HG03442 (cell line): ENCODE measurements at regions not wholly inside any gene's neighbourhood (a gene's known extent, or its start where the extent isn't known, plus 50 kb on each side); places are given as distances from the start of the nearest gene placed in this dataset.

Experiments
- ATAC-seq: cut with Tn5 transposase; IDR thresholded peaks from one replicate; pipeline ENCODE4 v1.9.1; 2021; ENCODE audit warnings: mild to moderate bottlenecking, moderate library complexity; ENCODE audit not compliant: unreplicated experiment

DNA sequence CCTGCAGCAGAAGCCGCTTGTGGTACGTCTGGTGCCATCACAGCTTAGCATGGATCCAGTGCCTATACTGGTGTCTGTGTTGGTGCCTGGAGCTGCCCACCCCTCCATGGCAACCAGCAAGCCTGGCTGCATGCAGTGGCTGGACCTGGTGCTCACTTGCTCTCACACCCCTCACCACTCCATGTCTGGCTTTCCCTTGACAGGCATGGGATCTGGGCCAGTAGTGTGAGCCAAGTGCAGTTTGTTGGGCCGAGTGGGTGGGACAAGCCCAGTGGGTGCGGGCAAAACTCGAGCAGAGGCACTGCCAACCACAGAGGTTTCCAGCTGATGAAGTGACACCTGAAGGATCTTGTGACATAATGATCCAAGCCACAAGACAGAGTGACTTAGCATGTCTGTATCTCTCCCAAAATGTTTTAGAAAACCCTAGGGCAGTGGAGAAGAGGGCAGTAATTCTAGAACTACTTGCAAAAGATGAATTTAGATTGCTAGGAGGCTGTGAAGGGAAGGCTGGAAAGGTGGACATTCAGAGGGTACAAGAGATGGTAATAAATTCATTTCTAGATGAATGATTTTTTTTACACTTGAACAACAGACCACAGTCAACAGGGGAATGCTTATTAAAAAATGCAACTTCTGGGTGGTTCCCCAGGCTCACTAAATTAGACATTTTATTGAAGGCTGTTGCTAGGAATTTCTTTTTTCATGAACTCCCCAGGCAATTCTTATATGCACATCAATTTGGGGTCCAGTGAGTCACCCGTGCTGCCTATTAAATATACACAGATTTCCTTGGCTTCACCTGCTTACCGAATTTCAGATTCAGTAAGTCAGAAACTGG, 660.3 kb downstream of the TLR4 start:
- peak; percentile 72 for ATAC-seq

GRCh38 chr9:118366228-118366627, 662.0 kb downstream of the TLR4 start:
- no peak for ATAC-seq

GRCh38 chr9:118367383-118367782, 663.2 kb downstream of the TLR4 start:
- no peak for ATAC-seq

DNA sequence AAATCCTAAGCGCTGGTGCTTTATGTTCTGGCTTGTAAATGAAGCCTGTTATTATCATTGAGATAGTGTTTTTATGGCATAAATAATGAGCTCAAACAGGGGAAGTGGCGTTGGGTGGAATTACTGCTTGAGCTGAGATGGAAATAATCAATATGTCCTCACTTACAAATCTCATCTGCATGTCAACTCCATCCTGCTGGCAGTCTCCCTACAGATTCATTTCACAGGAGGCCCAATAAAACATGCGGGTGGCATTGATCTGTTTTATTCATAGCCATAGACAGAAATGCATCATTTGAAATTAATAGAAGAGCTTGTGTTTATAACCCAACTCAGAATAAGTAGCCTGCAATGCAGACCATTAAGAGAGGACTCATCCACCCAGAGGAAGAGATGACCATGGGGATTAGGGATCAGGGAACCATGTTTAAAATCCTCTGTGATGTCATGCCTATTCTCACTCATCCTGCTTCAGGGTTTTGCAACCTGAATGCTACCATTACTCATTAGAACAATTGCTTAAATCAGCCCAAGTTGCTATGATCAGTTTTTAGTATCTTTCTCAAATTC, 680.4 kb downstream of the TLR4 start:
- no peak for ATAC-seq

DNA sequence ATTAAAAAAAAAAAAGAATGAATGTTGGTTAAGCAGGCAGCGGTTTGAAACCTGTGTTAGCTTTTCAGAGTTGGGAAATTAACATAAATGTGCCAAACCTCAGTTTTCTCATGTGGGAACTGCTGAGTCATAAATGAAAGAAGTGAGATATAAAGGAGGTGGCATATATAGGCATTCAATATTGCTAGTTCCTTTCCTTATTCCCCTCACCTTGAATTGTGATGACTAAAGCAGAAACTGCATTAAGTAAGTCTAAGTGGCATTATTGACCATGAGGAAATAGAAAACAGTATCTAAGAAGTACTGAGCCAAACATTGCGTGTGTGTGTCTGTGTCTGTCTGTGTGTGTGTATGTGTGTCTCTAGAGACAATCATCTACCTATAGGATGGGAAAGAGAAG, 691.2 kb downstream of the TLR4 start:
- ATAC-seq, result peak; percentile 92

- no peak for ATAC-seq
Observed at GRCh38 chr9:118401546-118401945, 697.3 kb downstream of the TLR4 start.

DNA sequence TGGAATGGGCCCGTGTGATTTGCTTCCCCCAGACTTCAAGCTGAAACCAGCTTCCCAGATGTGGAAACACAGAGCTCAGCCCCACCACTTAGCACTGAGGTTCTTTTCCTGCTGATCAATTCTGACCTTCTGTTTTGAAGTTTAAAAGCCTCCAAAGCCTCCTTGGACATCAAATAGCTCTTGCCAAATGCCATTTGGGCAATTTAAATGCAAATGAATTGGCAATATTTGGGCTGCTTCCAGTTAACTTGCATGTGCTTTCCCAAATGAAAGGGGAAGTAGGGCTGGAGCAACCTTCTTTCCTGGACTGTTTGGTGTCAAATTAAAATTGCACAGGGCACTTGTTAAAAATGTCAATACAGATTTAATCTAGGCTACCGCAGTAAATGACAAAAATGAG, 710.5 kb downstream of the TLR4 start:
- ATAC-seq, result no peak

DNA sequence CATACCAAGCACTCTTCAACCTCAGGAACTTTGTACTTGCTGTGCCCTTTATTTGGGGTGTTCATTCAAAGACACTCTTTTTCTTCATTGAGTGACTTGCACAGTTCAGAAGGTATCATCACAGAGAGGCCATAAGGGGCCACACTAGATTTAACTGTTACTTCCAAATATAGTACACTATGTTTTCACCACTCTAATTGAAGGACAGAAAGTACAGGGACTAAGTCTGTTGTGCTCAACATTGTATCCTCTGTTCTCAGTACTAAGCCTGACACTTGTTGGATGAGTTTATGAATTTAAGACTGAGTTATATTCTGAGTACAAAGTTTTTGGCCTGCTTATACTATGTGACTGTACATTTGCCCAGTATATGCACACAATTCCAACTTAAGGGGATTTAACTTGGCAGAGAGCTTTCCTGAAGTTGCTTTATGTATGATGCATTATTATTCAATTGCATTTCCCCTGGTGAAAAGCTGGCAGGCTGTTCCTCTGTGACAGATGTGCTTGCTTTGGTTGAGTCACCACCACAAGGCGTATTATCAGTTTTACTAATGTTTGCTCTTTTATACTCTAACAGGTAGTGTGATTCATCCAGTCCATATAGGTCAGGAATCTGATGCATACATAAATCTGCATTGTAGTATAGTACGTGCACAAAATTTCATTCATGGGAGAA, 714.8 kb downstream of the TLR4 start:
- no peak for ATAC-seq

DNA sequence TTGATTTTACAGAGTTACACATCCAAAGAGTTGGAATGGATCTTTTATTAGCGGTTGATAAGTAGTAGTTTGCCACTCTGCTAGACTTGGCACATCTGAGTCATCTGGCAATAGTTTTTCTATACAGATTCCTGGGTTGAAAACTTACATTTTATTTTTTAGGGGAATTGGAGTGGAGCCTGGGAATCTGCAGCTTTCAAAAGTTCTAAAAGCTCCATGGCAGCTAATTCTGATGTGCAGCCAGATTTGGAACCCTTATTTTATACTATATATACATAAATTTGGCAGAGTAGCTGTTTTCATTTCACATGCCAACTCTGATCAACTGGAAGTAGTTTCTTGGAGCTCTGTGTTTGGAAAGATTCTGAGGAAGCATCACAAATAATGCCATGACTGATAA, 715.5 kb downstream of the TLR4 start:
- no peak for ATAC-seq

GRCh38 chr9:118422508-118422907, 718.3 kb downstream of the TLR4 start:
- no peak for ATAC-seq

- no peak for ATAC-seq
Observed at GRCh38 chr9:118423021-118423420, 718.8 kb downstream of the TLR4 start.

GRCh38 chr9:118423721-118424120, 719.5 kb downstream of the TLR4 start:
- ATAC-seq, result no peak

DNA sequence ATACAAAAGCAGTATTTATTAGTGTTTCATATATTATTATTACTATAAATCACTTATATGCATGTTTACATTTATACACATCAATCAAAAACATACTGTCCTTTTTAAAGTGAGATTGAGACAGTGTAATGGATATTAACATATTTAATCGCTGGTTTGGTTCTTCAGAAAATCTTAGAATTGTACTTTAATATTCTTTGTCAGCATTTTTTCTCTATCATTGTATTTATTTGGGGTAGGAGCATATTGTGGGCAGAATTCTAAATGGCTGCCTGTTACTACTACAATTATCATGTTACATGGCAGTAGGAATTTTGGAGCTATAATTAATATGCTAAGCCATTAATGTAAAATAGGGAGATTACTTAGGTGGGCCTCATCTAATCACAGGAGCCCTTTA, 722.6 kb downstream of the TLR4 start:
- no peak for ATAC-seq

DNA sequence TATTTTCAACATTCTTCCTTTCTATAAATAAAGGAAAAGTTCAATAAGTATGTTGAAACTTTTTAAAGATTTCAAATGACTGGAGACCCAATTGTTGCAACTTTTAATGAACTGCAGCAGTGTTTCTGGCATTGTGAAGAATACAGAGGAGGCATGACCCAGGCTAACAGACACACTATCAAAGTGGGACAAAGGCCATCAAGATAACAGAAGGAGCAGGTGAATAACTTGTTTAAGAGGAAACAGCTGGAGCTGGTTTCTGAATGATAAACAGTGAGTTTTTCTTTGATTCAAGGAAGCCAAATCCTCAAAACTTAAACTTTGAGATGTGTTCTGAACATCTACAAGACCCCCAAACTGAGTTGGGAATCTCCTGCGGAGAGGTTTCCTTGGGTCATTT, 734.6 kb downstream of the TLR4 start:
- no peak for ATAC-seq

DNA sequence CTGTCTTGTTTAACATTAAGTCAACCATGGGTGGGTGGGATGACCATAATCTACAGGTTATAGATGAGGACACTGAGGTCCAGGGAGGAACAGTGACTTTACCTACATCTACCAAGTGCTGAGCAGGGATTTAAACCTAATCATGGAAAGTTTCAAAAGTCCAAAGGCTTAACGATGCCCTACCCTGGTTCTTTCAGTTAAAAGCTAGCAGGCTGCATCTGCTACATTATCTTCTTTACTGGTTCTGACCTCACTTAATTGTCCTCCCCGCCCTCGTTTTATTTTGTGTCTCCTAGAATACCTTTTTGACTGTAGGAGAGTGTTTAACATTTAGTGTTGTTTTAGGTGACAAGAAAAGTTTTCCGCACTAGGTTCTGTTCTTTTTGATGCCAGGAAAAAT, 735.2 kb downstream of the TLR4 start:
- ATAC-seq, result no peak

DNA sequence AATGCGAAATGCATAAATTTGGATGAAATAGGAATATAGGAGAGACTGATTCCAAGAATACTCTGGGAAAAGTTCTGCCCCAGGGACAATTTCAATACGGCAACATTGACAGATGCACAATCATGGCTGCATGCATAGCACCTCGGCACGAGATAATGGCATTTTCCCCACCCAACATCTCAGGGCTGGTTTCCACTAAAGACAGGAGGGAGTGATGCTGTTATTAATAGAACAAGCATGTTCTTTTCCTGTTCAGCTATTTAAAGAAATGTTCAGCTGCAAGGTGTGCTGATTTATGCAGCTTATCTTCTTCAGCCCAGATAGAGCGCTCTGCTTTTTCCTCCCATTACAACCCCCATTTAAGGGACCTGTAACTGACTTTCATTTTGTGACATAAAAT, 740.2 kb downstream of the TLR4 start:
- no peak for ATAC-seq

GRCh38 chr9:118446943-118447639, 742.9 kb downstream of the TLR4 start:
- no peak for ATAC-seq

DNA sequence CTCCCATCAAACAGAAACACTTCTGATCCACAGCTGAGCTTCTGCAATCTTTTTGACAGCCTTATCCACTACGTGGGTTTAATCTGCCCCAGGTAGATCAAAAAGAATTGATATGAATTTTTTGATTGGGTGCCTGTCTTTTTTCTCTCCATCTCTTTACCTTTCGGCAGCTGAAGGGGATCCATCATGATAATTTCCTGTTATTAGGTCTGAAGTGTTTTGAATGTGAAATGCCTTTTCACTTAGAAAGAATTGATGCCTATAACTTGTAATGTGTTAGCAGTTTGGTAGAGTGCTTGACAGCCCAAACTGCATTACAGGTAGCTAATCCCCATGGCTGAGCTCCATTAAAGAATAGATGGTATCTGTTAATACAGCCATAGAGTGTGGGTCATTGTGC, 745.4 kb downstream of the TLR4 start:
- no peak for ATAC-seq

DNA sequence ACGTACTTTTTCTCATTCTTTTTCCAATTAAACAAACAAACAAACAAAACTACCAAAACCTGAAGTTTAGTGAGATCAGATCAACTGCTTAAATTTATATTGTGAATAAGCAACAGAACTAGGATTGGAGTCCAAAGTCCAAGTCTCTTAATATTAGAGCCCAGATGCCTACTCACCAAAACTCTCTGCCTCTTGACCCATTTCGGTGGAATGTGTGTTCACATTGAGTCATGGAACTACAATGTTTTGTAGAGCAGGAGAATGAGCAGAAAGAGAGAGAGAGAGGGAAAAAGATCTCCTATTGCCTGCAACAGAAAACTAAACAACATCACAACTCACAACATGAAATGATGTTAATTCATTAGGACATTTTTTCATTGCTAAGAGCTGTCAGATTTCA, 751.1 kb downstream of the TLR4 start:
- no peak for ATAC-seq

GRCh38 chr9:118455788-118456187, 751.6 kb downstream of the TLR4 start:
- ATAC-seq, result no peak

GRCh38 chr9:118457171-118458000, 753.2 kb downstream of the TLR4 start:
- no peak for ATAC-seq
